HG02870 (cell line): ENCODE measurements at regions not wholly inside any gene's neighbourhood (a gene's known extent, or its start where the extent isn't known, plus 50 kb on each side); places are given as distances from the start of the nearest gene placed in this dataset.

Experiments
- ATAC-seq: cut with Tn5 transposase; IDR thresholded peaks from one replicate; pipeline ENCODE4 v1.9.1; 2021; ENCODE audit warnings: mild to moderate bottlenecking, moderate library complexity; ENCODE audit not compliant: unreplicated experiment

- ATAC-seq = no peak
These were observed 836.9 kb upstream of the PCDH9 start for GRCh38 chr13:68066879-68067513.

GRCh38 chr13:68064001-68064770 lies 834.0 kb upstream of the PCDH9 start:
- ATAC-seq = no peak

GRCh38 chr13:68063181-68063580 lies 833.0 kb upstream of the PCDH9 start:
- no peak for ATAC-seq

- no peak for ATAC-seq
These were observed 827.7 kb upstream of the PCDH9 start for GRCh38 chr13:68057836-68058235.

- no peak for ATAC-seq
These were observed 826.9 kb upstream of the PCDH9 start for GRCh38 chr13:68056816-68057710.

GRCh38 chr13:68051910-68052309 lies 821.8 kb upstream of the PCDH9 start:
- no peak for ATAC-seq

- no peak for ATAC-seq
These were observed 820.6 kb upstream of the PCDH9 start for GRCh38 chr13:68050761-68051160.

- ATAC-seq = no peak
These were observed 818.7 kb upstream of the PCDH9 start for GRCh38 chr13:68048802-68049359.

GRCh38 chr13:68047889-68048288 lies 817.8 kb upstream of the PCDH9 start:
- no peak for ATAC-seq

GRCh38 chr13:68046903-68047302 lies 816.8 kb upstream of the PCDH9 start:
- ATAC-seq = no peak

- no peak for ATAC-seq
These were observed 800.1 kb upstream of the PCDH9 start for GRCh38 chr13:68030152-68030809.

- no peak for ATAC-seq
These were observed 798.6 kb upstream of the PCDH9 start for GRCh38 chr13:68028701-68029100.

- ATAC-seq = no peak
These were observed 797.2 kb upstream of the PCDH9 start for GRCh38 chr13:68027306-68027705.

GRCh38 chr13:68026077-68026476 lies 795.9 kb upstream of the PCDH9 start:
- no peak for ATAC-seq

- no peak for ATAC-seq
These were observed 795.5 kb upstream of the PCDH9 start for GRCh38 chr13:68025604-68026003.

- ATAC-seq = no peak
These were observed 793.9 kb upstream of the PCDH9 start for GRCh38 chr13:68023838-68024581.

GRCh38 chr13:68019901-68020300 lies 789.8 kb upstream of the PCDH9 start:
- ATAC-seq = no peak

GRCh38 chr13:68009546-68009945 lies 779.4 kb upstream of the PCDH9 start:
- ATAC-seq = no peak

- ATAC-seq = no peak
These were observed 777.4 kb upstream of the PCDH9 start for GRCh38 chr13:68007576-68007975.

GRCh38 chr13:67996101-67996500 lies 766.0 kb upstream of the PCDH9 start:
- ATAC-seq = no peak
